ENCODE measurements at regions not wholly inside any gene's neighbourhood (a gene's known extent, or its start where the extent isn't known, plus 50 kb on each side); places are given as distances from the start of the nearest gene placed in this dataset.

DNA sequence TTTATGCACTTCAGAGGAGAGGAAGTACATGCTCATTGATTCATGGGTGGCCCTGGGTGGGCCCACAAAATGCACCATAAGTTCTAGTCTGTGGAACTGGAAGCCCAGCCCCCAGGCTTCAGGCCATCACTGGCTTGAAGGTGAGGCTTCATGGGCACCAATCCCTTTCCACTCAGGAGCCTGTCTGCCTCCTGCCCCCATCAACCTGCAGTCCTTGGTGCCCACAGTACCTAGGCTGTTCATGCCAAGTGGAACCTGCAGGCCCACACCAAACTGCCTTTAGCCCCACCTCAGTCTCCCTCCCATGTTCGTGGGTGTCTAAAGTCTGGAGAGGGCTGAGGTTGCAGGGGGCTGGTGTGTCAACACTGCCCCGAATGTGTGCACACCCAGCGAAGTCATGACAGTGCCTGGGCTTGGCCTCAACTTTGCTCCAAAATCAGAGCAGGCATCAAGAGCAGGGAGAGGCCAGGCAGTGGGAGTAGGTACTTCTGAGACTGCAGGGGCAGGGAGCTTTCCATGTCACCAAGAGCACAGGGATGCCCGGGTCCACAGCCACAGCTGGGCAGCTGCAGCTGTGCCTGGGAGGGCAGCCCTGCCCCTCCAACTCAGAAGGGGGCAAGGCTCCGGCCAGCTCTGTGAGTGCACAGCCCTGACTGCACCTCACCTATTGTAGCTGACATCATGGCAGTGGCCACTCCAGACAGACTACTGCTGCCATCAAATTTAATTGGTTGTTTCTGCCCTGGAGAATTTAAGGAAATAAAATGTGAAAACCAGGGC lies 1250.4 kb upstream of the IGFBP7 start:
- intact Hi-C loops (cut with DNase I; ENCODE audit: low total_unique reads): no loop called here
- no peaks in the 10 kb centered on the region for H3K27me3 ChIP-seq
- DNase-seq: no peak
- 81% methylated on average over 4 of the region's 5 CpGs; no CpG with 5 or more reads in 1 of the 2 donors for WGBS, 2 donors (ENCODE audit: low coverage in 1 of 2)
- no peaks in the 10 kb centered on the region for H3K9me3 ChIP-seq
- in situ Hi-C loops (cut with MboI; ENCODE audit: low pct_ligation_motif_present in 1 of 4, low pct_unique_long_range_greater_than_20kb in 1 of 4, low sequenced_read_pairs in 3 of 4): no loop called here
- TF ChIP-seq, protein P1, sequence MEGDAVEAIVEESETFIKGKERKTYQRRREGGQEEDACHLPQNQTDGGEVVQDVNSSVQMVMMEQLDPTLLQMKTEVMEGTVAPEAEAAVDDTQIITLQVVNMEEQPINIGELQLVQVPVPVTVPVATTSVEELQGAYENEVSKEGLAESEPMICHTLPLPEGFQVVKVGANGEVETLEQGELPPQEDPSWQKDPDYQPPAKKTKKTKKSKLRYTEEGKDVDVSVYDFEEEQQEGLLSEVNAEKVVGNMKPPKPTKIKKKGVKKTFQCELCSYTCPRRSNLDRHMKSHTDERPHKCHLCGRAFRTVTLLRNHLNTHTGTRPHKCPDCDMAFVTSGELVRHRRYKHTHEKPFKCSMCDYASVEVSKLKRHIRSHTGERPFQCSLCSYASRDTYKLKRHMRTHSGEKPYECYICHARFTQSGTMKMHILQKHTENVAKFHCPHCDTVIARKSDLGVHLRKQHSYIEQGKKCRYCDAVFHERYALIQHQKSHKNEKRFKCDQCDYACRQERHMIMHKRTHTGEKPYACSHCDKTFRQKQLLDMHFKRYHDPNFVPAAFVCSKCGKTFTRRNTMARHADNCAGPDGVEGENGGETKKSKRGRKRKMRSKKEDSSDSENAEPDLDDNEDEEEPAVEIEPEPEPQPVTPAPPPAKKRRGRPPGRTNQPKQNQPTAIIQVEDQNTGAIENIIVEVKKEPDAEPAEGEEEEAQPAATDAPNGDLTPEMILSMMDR (IDR thresholded peaks at IDR 0.05): no peak
- H3K4me1 ChIP-seq: no peaks in the 10 kb centered on the region
- H3K27ac ChIP-seq: no peak overlapping the region
- no peaks in the 10 kb centered on the region for H3K36me3 ChIP-seq
- H3K4me3 ChIP-seq: no peak overlapping the region

DNA sequence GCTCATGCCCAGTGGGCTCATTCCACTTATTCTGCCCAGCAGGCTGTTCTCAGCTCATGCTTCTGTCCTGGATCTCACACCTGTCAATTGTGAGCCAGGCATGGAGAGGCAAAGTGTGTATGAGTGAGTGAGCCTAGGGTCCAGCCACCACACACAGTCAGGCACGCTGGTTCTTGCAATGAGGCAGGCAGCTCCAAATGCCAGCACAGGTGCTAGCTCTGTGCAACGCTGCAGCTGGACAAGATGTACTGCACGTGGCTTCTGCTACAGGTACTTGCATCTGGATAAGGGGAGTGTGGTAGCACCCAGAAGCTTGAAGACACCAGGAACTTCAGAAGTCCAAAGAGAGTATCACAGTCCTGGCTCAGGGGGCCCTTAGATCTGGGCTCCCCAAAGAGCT lies 1249.4 kb upstream of the IGFBP7 start:
- 69% methylated on average over 3 of the region's 3 CpGs; no CpG with 5 or more reads in 1 of the 2 donors for WGBS, 2 donors (ENCODE audit: low coverage in 1 of 2)
- DNase-seq: no peak
- Histone ChIP-seq H3K36me3 (no peaks in the 10 kb centered on the region), H3K4me3 (no peak overlapping the region), H3K9me3 (no peaks in the 10 kb centered on the region), H3K27ac (no peak overlapping the region), H3K27me3 (no peaks in the 10 kb centered on the region), H3K4me1 (no peaks in the 10 kb centered on the region)
- TF ChIP-seq EP300 (IDR thresholded peaks at IDR 0.05; ENCODE audit: low read depth) (no peak), POLR2AphosphoS5 (IDR thresholded peaks at IDR 0.05) (no peak), POLR2A (IDR thresholded peaks at IDR 0.05) (no peak)
- TF ChIP-seq, protein P1 (IDR thresholded peaks at IDR 0.05): no peak
- in situ Hi-C loops (cut with MboI; ENCODE audit: low pct_ligation_motif_present in 1 of 4, low pct_unique_long_range_greater_than_20kb in 1 of 4, low sequenced_read_pairs in 3 of 4) (no loop called here), intact Hi-C loops (cut with DNase I; ENCODE audit: low total_unique reads) (no loop called here)

DNA sequence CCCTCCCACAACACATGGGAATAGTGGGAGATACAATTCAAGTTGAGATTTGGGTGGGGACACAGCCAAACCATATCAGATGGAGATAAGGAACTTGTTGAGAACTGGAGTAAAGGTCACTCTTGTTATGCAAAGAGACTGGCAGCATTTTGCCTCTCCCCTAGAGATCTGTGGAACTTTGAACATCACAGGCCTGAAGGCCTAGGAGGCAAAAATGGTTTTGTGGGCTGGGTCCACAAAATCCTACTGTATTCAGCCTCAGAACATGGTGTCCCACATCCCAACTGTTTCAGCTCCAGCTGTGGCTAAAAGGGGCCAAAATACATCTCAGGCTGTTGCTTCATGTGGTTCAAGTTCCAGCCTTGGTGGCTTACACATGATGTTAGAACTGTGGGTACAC lies 1247.8 kb upstream of the IGFBP7 start:
- H3K27me3 ChIP-seq: no peaks in the 10 kb centered on the region
- H3K36me3 ChIP-seq: no peaks in the 10 kb centered on the region
- intact Hi-C loops (cut with DNase I; ENCODE audit: low total_unique reads): no loop called here
- H3K4me1 ChIP-seq: no peaks in the 10 kb centered on the region
- no peak overlapping the region for H3K27ac ChIP-seq
- no peaks in the 10 kb centered on the region for H3K9me3 ChIP-seq
- DNase-seq: no peak
- H3K4me3 ChIP-seq: no peak overlapping the region
- in situ Hi-C loops (cut with MboI; ENCODE audit: low pct_ligation_motif_present in 1 of 4, low pct_unique_long_range_greater_than_20kb in 1 of 4, low sequenced_read_pairs in 3 of 4): no loop called here
- TF ChIP-seq EP300 (IDR thresholded peaks at IDR 0.05; ENCODE audit: low read depth): no peak
- TF ChIP-seq POLR2A (IDR thresholded peaks at IDR 0.05): no peak
- TF ChIP-seq, protein P1 (IDR thresholded peaks at IDR 0.05): no peak
- TF ChIP-seq POLR2AphosphoS5 (IDR thresholded peaks at IDR 0.05): no peak

DNA sequence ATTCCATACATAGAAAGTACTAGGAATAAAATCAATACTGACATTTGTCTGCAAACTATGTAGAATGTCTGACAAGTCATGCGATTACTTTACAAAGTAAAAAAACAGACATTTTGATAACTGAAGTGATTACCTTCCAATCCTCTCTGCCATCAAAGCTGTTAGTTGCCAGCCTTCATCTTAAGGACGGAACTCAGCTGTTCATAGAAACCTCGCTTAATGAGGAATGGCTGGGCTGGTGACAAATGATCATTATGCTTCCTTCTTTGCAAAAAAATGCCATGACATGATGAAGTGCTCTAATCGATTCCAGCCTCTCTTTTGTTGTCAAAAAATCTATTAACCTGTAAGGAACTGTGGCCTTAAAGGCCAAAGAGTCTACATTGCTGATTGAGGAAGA lies 1214.9 kb upstream of the IGFBP7 start:
- H3K27me3 ChIP-seq: no peaks in the 10 kb centered on the region
- intact Hi-C loops (cut with DNase I; ENCODE audit: low total_unique reads) (no loop called here), in situ Hi-C loops (cut with MboI; ENCODE audit: low pct_ligation_motif_present in 1 of 4, low pct_unique_long_range_greater_than_20kb in 1 of 4, low sequenced_read_pairs in 3 of 4) (no loop called here)
- H3K36me3 ChIP-seq: no peaks in the 10 kb centered on the region
- TF ChIP-seq POLR2AphosphoS5 (IDR thresholded peaks at IDR 0.05) (no peak), POLR2A (IDR thresholded peaks at IDR 0.05) (no peak), EP300 (IDR thresholded peaks at IDR 0.05; ENCODE audit: low read depth) (no peak)
- TF ChIP-seq, protein P1 (IDR thresholded peaks at IDR 0.05): no peak
- H3K9me3 ChIP-seq: no peaks in the 10 kb centered on the region
- H3K27ac ChIP-seq: no peak overlapping the region
- whole genome bisulfite sequencing, 2 donors (ENCODE audit: low coverage in 1 of 2): 71 to 78% methylated on average over 4 of the region's 4 CpGs
- H3K4me3 ChIP-seq: no peak overlapping the region
- no peak for DNase-seq
- no peaks in the 10 kb centered on the region for H3K4me1 ChIP-seq

Data from transverse colon (tissue), 4 donors.